Adipocyte (in vitro differentiated cells): ENCODE measurements at regions not wholly inside any gene's neighbourhood (a gene's known extent, or its start where the extent isn't known, plus 50 kb on each side); places are given as distances from the start of the nearest gene placed in this dataset.

Experiments
- DNase-seq: peaks from one replicate; pipeline ENCODE4 v3.0.0-alpha.2; 2015; ENCODE audit warnings: low read depth
- H3K27me3 ChIP-seq: replicated peaks from 2 replicates; pipeline ENCODE4 v1.7.0; 2013; ENCODE audit warnings: mild to moderate bottlenecking, low read length, moderate library complexity; ENCODE audit not compliant: control insufficient read depth, insufficient read depth
- H3K36me3 ChIP-seq: 2 replicates; pipeline ENCODE4 v1.7.0; 2013; ENCODE audit warnings: low read length, mild to moderate bottlenecking, moderate library complexity; ENCODE audit not compliant: control insufficient read depth, insufficient read depth, severe bottlenecking
- H3K4me1 ChIP-seq: 2 replicates; pipeline ENCODE4 v1.7.0; 2013; ENCODE audit warnings: mild to moderate bottlenecking, low read length, moderate library complexity; ENCODE audit not compliant: control insufficient read depth, insufficient read depth
- H3K4me3 ChIP-seq: 2 replicates; pipeline ENCODE4 v1.7.0; 2013; ENCODE audit warnings: mild to moderate bottlenecking, low read length, moderate library complexity
- H3K9ac ChIP-seq: 2 replicates; pipeline ENCODE4 v1.7.0; 2013; ENCODE audit warnings: mild to moderate bottlenecking, low read length, moderate library complexity
- H3K9me3 ChIP-seq: 2 replicates; pipeline ENCODE4 v1.7.0; 2013; ENCODE audit warnings: mild to moderate bottlenecking, low read length, moderate library complexity; ENCODE audit not compliant: control insufficient read depth

GRCh38 chr5:152884006-152884405 lies 478.9 kb upstream of the NMUR2 start:
- no peak for DNase-seq
- H3K9ac ChIP-seq = no peak overlapping the region
- H3K9me3 ChIP-seq = peaks cover 12% of the 10 kb centered on the region
- no peaks in the 10 kb centered on the region for H3K36me3 ChIP-seq
- no peaks in the 10 kb centered on the region for H3K27me3 ChIP-seq
- no peak overlapping the region for H3K4me3 ChIP-seq
- H3K4me1 ChIP-seq = no peaks in the 10 kb centered on the region

GRCh38 chr5:152900332-152900731 lies 495.3 kb upstream of the NMUR2 start:
- Histone ChIP-seq H3K9me3 (no peaks in the 10 kb centered on the region), H3K9ac (no peak overlapping the region), H3K27me3 (no peaks in the 10 kb centered on the region), H3K4me3 (no peak overlapping the region), H3K36me3 (no peaks in the 10 kb centered on the region), H3K4me1 (no peaks in the 10 kb centered on the region)
- DNase-seq = no peak

DNA sequence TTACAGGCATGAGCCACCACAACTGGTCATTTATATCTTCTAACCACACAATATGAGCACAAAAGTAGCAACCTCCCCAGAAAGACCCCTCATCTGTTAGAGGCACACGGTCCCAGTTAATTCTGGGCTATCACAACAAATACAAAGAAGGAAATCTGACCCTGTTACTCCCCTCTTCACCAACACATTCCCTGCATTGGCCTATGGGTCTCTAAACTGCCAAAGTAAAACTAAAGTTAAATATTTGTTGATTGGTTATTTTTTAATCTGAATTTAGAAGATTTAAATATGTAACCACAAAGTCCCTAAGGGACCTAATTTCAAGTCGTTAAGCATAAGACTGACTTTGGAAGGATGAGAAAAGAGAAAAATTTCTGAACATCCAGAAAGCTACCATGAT lies 496.7 kb upstream of the NMUR2 start:
- H3K9ac ChIP-seq = no peak overlapping the region
- H3K36me3 ChIP-seq = no peaks in the 10 kb centered on the region
- no peaks in the 10 kb centered on the region for H3K4me1 ChIP-seq
- no peaks in the 10 kb centered on the region for H3K9me3 ChIP-seq
- no peak for DNase-seq
- H3K4me3 ChIP-seq = no peak overlapping the region
- no peaks in the 10 kb centered on the region for H3K27me3 ChIP-seq

DNA sequence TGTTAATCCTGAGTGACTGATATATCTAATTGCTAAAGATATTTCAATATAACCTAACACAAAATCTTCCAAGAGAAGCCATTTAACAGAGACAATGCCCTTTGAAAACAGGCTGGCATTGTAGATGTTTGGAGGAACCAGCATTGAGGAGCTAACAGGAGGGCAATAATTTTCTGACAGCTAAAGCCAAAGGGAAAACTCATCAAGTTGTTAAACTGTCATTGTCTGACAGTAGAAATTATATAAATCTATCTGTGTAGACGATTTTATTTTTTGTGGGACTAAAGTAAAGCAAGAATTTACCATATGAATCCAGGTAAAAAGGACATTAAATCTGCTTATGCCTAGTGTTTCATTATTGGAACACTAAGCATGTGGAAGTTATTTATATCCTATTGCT lies 500.2 kb upstream of the NMUR2 start:
- Histone ChIP-seq H3K4me1 (no peaks in the 10 kb centered on the region), H3K9me3 (no peaks in the 10 kb centered on the region), H3K36me3 (no peaks in the 10 kb centered on the region), H3K4me3 (no peak overlapping the region), H3K27me3 (no peaks in the 10 kb centered on the region), H3K9ac (no peak overlapping the region)
- no peak for DNase-seq

DNA sequence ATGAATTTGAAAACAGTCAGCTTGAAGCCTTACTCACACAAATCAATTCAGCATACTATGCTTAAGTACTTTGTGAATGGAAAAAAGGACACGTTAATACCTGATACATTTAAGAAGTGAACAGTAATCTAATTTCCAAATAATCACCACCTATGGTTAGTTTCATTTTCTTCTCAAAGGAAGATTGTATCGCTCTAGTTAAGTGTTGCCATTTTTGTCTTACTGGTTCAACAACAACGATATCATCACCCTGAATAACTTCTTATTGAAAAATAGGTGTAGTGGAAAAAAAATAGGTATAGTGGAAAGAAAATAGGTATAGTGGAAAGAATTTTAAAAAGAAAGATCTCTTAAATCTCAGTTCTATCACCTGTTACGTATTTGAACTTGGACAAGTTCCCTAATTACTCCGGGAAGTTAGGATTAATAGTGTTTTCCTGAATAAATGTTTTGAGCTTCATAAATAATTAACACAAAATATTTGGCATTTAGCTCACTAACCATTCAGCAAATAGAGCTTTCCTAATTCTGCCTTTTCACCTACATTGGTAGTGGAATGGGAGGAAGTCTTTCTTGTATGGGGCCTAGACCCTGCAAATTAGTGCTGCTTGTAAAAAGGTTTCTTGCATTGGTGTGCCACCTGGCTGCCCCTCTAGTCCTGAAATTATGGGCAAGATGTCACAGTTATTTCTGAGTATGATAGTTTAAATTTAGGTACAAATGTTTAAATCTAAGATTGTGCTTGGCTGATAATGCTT lies 502.6 kb upstream of the NMUR2 start:
- H3K4me3 ChIP-seq = no peak overlapping the region
- no peaks in the 10 kb centered on the region for H3K4me1 ChIP-seq
- H3K36me3 ChIP-seq = no peaks in the 10 kb centered on the region
- no peak for DNase-seq
- no peaks in the 10 kb centered on the region for H3K9me3 ChIP-seq
- no peaks in the 10 kb centered on the region for H3K27me3 ChIP-seq
- H3K9ac ChIP-seq = no peak overlapping the region

GRCh38 chr5:152912924-152913323 lies 507.8 kb upstream of the NMUR2 start:
- no peak for DNase-seq
- no peaks in the 10 kb centered on the region for H3K9me3 ChIP-seq
- no peaks in the 10 kb centered on the region for H3K27me3 ChIP-seq
- H3K36me3 ChIP-seq = no peaks in the 10 kb centered on the region
- no peaks in the 10 kb centered on the region for H3K4me1 ChIP-seq
- no peak overlapping the region for H3K4me3 ChIP-seq
- no peak overlapping the region for H3K9ac ChIP-seq

- DNase-seq = no peak
- Histone ChIP-seq H3K36me3 (no peaks in the 10 kb centered on the region), H3K4me1 (no peaks in the 10 kb centered on the region), H3K9me3 (peaks cover 4% of the 10 kb centered on the region), H3K4me3 (no peak overlapping the region), H3K9ac (no peak overlapping the region), H3K27me3 (no peaks in the 10 kb centered on the region)
Observed at GRCh38 chr5:152932621-152933020, 527.5 kb upstream of the NMUR2 start.

- no peaks in the 10 kb centered on the region for H3K36me3 ChIP-seq
- H3K9ac ChIP-seq = no peak overlapping the region
- peaks cover 4% of the 10 kb centered on the region for H3K9me3 ChIP-seq
- no peaks in the 10 kb centered on the region for H3K27me3 ChIP-seq
- no peaks in the 10 kb centered on the region for H3K4me1 ChIP-seq
- DNase-seq = no peak
- H3K4me3 ChIP-seq = no peak overlapping the region
Observed at GRCh38 chr5:152933056-152933455, 528.0 kb upstream of the NMUR2 start.

- Histone ChIP-seq H3K4me3 (no peak overlapping the region), H3K9ac (no peak overlapping the region), H3K27me3 (no peaks in the 10 kb centered on the region), H3K36me3 (no peaks in the 10 kb centered on the region), H3K9me3 (no peaks in the 10 kb centered on the region), H3K4me1 (no peaks in the 10 kb centered on the region)
- no peak for DNase-seq
Observed at GRCh38 chr5:152938630-152939029, 533.6 kb upstream of the NMUR2 start.

- no peak overlapping the region for H3K9ac ChIP-seq
- no peaks in the 10 kb centered on the region for H3K36me3 ChIP-seq
- H3K9me3 ChIP-seq = no peaks in the 10 kb centered on the region
- H3K4me3 ChIP-seq = no peak overlapping the region
- H3K27me3 ChIP-seq = no peaks in the 10 kb centered on the region
- DNase-seq = no peak
- no peaks in the 10 kb centered on the region for H3K4me1 ChIP-seq
Observed at GRCh38 chr5:152942633-152943336, 537.7 kb upstream of the NMUR2 start.

- Histone ChIP-seq H3K27me3 (no peaks in the 10 kb centered on the region), H3K9ac (no peak overlapping the region), H3K36me3 (no peaks in the 10 kb centered on the region), H3K4me3 (no peak overlapping the region), H3K9me3 (no peaks in the 10 kb centered on the region), H3K4me1 (no peaks in the 10 kb centered on the region)
- no peak for DNase-seq
Observed at GRCh38 chr5:152953788-152954483, 536.5 kb upstream of the GRIA1 start.
